Panc1 (cell line): ENCODE measurements at regions not wholly inside any gene's neighbourhood (a gene's known extent, or its start where the extent isn't known, plus 50 kb on each side); places are given as distances from the start of the nearest gene placed in this dataset.

Source experiments
- POLR2AphosphoS5 ChIP-seq: IDR thresholded peaks from 2 replicates; pipeline ENCODE4 v1.6.1; 2012; ENCODE audit warnings: mild to moderate bottlenecking, low read depth, low read length, moderate library complexity
- SIN3A ChIP-seq: IDR thresholded peaks from 2 replicates; pipeline ENCODE4 v1.6.1; 2012; ENCODE audit warnings: low read depth, mild to moderate bottlenecking, low read length, moderate library complexity, borderline replicate concordance; ENCODE audit not compliant: insufficient read depth
- TF ChIP-seq, protein P1 (sequence below): fragments of 450-650 bp; IDR thresholded peaks from 2 replicates; pipeline ENCODE4 v1.5.1; 2017; ENCODE audit warnings: mild to moderate bottlenecking

DNA sequence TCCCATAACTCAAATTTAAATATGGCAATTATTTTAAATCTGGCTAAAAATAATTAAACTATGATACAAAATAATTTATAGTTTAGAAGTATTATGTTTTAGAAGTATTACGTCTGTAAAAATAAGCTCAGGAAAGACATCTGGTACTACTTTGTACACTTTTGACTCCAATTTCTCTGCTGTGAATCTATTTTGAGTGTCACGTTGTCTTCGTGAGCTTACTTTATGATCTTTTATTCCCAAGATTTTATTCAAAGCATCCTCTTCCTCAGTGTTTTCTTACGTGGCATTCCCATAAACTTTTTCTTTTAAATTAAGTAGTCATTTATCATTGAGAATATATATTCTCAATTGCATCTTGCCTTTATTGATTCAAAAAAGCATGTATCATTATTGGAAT, 223.3 kb upstream of the KCNJ16 start:
- TF ChIP-seq, protein P1, sequence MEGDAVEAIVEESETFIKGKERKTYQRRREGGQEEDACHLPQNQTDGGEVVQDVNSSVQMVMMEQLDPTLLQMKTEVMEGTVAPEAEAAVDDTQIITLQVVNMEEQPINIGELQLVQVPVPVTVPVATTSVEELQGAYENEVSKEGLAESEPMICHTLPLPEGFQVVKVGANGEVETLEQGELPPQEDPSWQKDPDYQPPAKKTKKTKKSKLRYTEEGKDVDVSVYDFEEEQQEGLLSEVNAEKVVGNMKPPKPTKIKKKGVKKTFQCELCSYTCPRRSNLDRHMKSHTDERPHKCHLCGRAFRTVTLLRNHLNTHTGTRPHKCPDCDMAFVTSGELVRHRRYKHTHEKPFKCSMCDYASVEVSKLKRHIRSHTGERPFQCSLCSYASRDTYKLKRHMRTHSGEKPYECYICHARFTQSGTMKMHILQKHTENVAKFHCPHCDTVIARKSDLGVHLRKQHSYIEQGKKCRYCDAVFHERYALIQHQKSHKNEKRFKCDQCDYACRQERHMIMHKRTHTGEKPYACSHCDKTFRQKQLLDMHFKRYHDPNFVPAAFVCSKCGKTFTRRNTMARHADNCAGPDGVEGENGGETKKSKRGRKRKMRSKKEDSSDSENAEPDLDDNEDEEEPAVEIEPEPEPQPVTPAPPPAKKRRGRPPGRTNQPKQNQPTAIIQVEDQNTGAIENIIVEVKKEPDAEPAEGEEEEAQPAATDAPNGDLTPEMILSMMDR: no peak
- no peak for TF ChIP-seq SIN3A
- no peak for TF ChIP-seq POLR2AphosphoS5
